H1 (cell line): ENCODE measurements at regions not wholly inside any gene's neighbourhood (a gene's known extent, or its start where the extent isn't known, plus 50 kb on each side); places are given as distances from the start of the nearest gene placed in this dataset.

Experiments
- CTCF ChIA-PET: fragments of 300-600 bp; sonication (Branson Sonifier 250); formaldehyde crosslinking; loops from one replicate; lab custom pipeline; 2021; ENCODE audit not compliant: partially characterized antibody; lab: Charles Lee
- POLR2A ChIA-PET: fragments of 300-600 bp; sonication (Branson Sonifier 250); formaldehyde crosslinking; loops from one replicate; lab custom pipeline; 2021; ENCODE audit warnings: inconsistent platforms; ENCODE audit not compliant: partially characterized antibody; lab: Charles Lee
- DNase-seq, 2 experiments: peaks; one replicate each; pipeline versions ENCODE4 v3.0.0 to v3.0.0-alpha.2; 2010 to 2022; ENCODE audit warnings: low spot score in 2 of 2, low read depth in 1 of 2, mixed read lengths in 1 of 2
- FAIRE-seq: peaks from 2 replicates; lab custom pipeline; 2011; peaks lifted over from hg19 to GRCh38; lab: Jason Lieb, UNC
- H2AFZ ChIP-seq: 2 replicates; pipeline ENCODE4 v1.8.1; 2012; ENCODE audit warnings: low read length, inconsistent platforms
- H2AK5ac ChIP-seq: 2 replicates; pipeline ENCODE4 v1.6.1; 2013; ENCODE audit warnings: low read depth, low read length
- H2BK120ac ChIP-seq: replicated peaks from 2 replicates; pipeline ENCODE3; 2013; ENCODE audit warnings: low read depth, low read length, inconsistent platforms
- H2BK12ac ChIP-seq: 2 replicates; pipeline ENCODE4 v1.6.1; 2013; ENCODE audit warnings: low read depth, low read length
- H2BK15ac ChIP-seq: 2 replicates; pipeline ENCODE4 v1.6.1; 2013; ENCODE audit warnings: low read length
- H2BK20ac ChIP-seq: 2 replicates; pipeline ENCODE4 v1.6.1; 2013; ENCODE audit warnings: low read length
- H2BK5ac ChIP-seq: 2 replicates; pipeline ENCODE4 v1.6.1; 2013; ENCODE audit warnings: low read depth, low read length
- H3K14ac ChIP-seq: 2 replicates; pipeline ENCODE4 v1.6.1; 2013; ENCODE audit warnings: inconsistent platforms; ENCODE audit not compliant: insufficient read length
- H3K18ac ChIP-seq: 2 replicates; pipeline ENCODE4 v1.6.1; 2013; ENCODE audit warnings: low read length; ENCODE audit errors: extremely low read depth
- H3K23ac ChIP-seq: 2 replicates; pipeline ENCODE4 v1.6.1; 2013; ENCODE audit warnings: inconsistent platforms; ENCODE audit not compliant: insufficient read length
- H3K23me2 ChIP-seq: 2 replicates; pipeline ENCODE4 v1.6.1; 2013; ENCODE audit warnings: low read depth, low read length
- H3K27ac ChIP-seq: 2 replicates; pipeline ENCODE4 v1.6.1; 2011; ENCODE audit warnings: low read depth, low read length, inconsistent platforms
- H3K27me3 ChIP-seq, 4 experiments: replicated peaks in 1 of 4; 1 replicate in 1 of 4; 2 replicates in 3 of 4; pipeline versions ENCODE4 v1.6.1 to v1.8.1; 2011 to 2013; ENCODE audit warnings: low read length in 3 of 4, mild to moderate bottlenecking in 3 of 4, inconsistent platforms in 2 of 4, mixed read lengths in 2 of 4, moderate library complexity in 1 of 4; ENCODE audit not compliant: control insufficient read depth in 3 of 4, insufficient read depth in 3 of 4; ENCODE audit errors: extremely low read depth in 1 of 4
- H3K36me3 ChIP-seq, 4 experiments: 2 replicates each; pipeline versions ENCODE4 v1.6.1 to v1.8.1; 2011 to 2013; ENCODE audit warnings: mild to moderate bottlenecking in 4 of 4, low read length in 3 of 4, moderate library complexity in 2 of 4, control low read depth in 1 of 4, inconsistent platforms in 1 of 4; ENCODE audit not compliant: insufficient read depth in 4 of 4, control insufficient read depth in 2 of 4
- H3K4ac ChIP-seq: replicated peaks from 2 replicates; pipeline ENCODE3; 2013; ENCODE audit warnings: low read length, low read depth, mixed read lengths, inconsistent platforms; ENCODE audit not compliant: insufficient read length
- H3K4me1 ChIP-seq, 4 experiments: replicated peaks in 1 of 4; 1 replicate in 1 of 4; 2 replicates in 3 of 4; pipeline versions ENCODE4 v1.6.1 to v1.8.1; 2011 to 2013; ENCODE audit warnings: low read length in 3 of 4, inconsistent platforms in 2 of 4, mixed read lengths in 1 of 4; ENCODE audit not compliant: insufficient read depth in 4 of 4, control insufficient read depth in 3 of 4
- H3K4me2 ChIP-seq, 2 experiments: 2 replicates each; pipeline versions ENCODE4 v1.6.1 to v1.8.1; 2011 to 2013; ENCODE audit warnings: low read depth in 2 of 2, low read length in 2 of 2, control low read depth in 1 of 2, inconsistent platforms in 1 of 2, mild to moderate bottlenecking in 1 of 2; ENCODE audit not compliant: insufficient read depth in 1 of 2
- H3K4me3 ChIP-seq, 4 experiments: fragments of 200-600, 300-600 bp in 1 of 4; sonication (generic), shearing (Covaris generic), sonication (Bioruptor Twin) in 1 of 4; 2 replicates each; pipeline versions ENCODE4 v1.5.1 to v1.8.1; 2011 to 2016; ENCODE audit warnings: low read length in 4 of 4, low read depth in 3 of 4, control low read depth in 2 of 4, inconsistent platforms in 2 of 4, mild to moderate bottlenecking in 2 of 4, mixed read lengths in 1 of 4, moderate library complexity in 1 of 4; ENCODE audit not compliant: insufficient read depth in 2 of 4; ENCODE audit errors: extremely low read depth in 1 of 4
- H3K56ac ChIP-seq: replicated peaks from 2 replicates; pipeline ENCODE3; 2013; ENCODE audit warnings: low read depth, mild to moderate bottlenecking, mixed read lengths, low read length, inconsistent platforms; ENCODE audit not compliant: insufficient read length
- H3K79me1 ChIP-seq: 2 replicates; pipeline ENCODE4 v1.6.1; 2013; ENCODE audit warnings: low read depth, low read length, control low read depth
- H3K79me2 ChIP-seq, 2 experiments: 2 replicates each; pipeline versions ENCODE4 v1.6.1 to v1.8.1; 2012 to 2013; ENCODE audit warnings: low read length in 2 of 2, mild to moderate bottlenecking in 2 of 2, inconsistent platforms in 1 of 2; ENCODE audit not compliant: insufficient read depth in 2 of 2, control insufficient read depth in 1 of 2
- H3K9ac ChIP-seq, 4 experiments: replicated peaks in 1 of 4; 1 replicate in 1 of 4; 2 replicates in 3 of 4; pipeline versions ENCODE4 v1.6.1 to v1.8.1; 2011 to 2013; ENCODE audit warnings: low read depth in 3 of 4, low read length in 3 of 4, control low read depth in 2 of 4, mild to moderate bottlenecking in 2 of 4, moderate library complexity in 2 of 4, inconsistent platforms in 1 of 4; ENCODE audit errors: extremely low read depth in 1 of 4
- H3K9me3 ChIP-seq, 2 experiments: 2 replicates each; pipeline versions ENCODE4 v1.6.1 to v1.8.1; 2012 to 2013; ENCODE audit warnings: mild to moderate bottlenecking in 2 of 2, moderate library complexity in 2 of 2, control low read depth in 1 of 2, inconsistent platforms in 1 of 2, low read depth in 1 of 2, low read length in 1 of 2, mixed read lengths in 1 of 2; ENCODE audit not compliant: insufficient read depth in 2 of 2
- H4K20me1 ChIP-seq, 2 experiments: replicated peaks in 1 of 2; 2 replicates each; pipeline versions ENCODE3 to v1.8.1; 2011 to 2013; ENCODE audit warnings: inconsistent platforms in 2 of 2, low read length in 2 of 2, mild to moderate bottlenecking in 1 of 2; ENCODE audit not compliant: insufficient read depth in 2 of 2, control insufficient read depth in 1 of 2
- H4K5ac ChIP-seq: 2 replicates; pipeline ENCODE4 v1.6.1; 2013; ENCODE audit warnings: low read length, low read depth, mixed read lengths, inconsistent platforms; ENCODE audit not compliant: insufficient read length
- H4K8ac ChIP-seq: 2 replicates; pipeline ENCODE4 v1.8.0; 2013; ENCODE audit warnings: mild to moderate bottlenecking, moderate library complexity, low read length, inconsistent platforms; ENCODE audit not compliant: insufficient read depth; ENCODE audit errors: extremely low read depth
- H4K91ac ChIP-seq: replicated peaks from 2 replicates; pipeline ENCODE3; 2013; ENCODE audit warnings: low read length, mixed read lengths, inconsistent platforms; ENCODE audit not compliant: insufficient read length
- CBX5 ChIP-seq: fragments of 300-800, 300-1000 bp; sonication (generic); IDR thresholded peaks from 2 replicates; pipeline ENCODE4 v1.7.1; 2016; ENCODE audit warnings: antibody characterized with exemption, low read length, low read depth
- HDAC6 ChIP-seq: IDR thresholded peaks from one replicate; pipeline ENCODE4 v1.7.1; 2012; ENCODE audit warnings: low read depth, mild to moderate bottlenecking, inconsistent platforms, low read length, moderate library complexity
- TAF7 ChIP-seq: optimal IDR thresholded peaks from 2 replicates; pipeline ENCODE3; 2011; ENCODE audit warnings: low read depth, mild to moderate bottlenecking, inconsistent platforms, low read length, moderate library complexity, borderline replicate concordance
- WGBS, 2 experiments: shearing (Covaris generic) in 1 of 2; methylation state at CpG; one replicate each; pipeline versions ENCODE4 v1.1.6 to v1.1.7; 2013 to 2015; ENCODE audit warnings: low lambda C conversion rate in 2 of 2, mixed read lengths in 2 of 2, inconsistent platforms in 1 of 2, low coverage in 1 of 2, missing lambda C conversion rate in 1 of 2; ENCODE audit not compliant: insufficient replicate concordance in 2 of 2, insufficient coverage in 1 of 2, insufficient read length in 1 of 2; ENCODE audit errors: extremely low coverage in 1 of 2, missing lambda C conversion rate in 1 of 2; 5-methylcytosine and 5-hydroxymethylcytosine counted together

DNA sequence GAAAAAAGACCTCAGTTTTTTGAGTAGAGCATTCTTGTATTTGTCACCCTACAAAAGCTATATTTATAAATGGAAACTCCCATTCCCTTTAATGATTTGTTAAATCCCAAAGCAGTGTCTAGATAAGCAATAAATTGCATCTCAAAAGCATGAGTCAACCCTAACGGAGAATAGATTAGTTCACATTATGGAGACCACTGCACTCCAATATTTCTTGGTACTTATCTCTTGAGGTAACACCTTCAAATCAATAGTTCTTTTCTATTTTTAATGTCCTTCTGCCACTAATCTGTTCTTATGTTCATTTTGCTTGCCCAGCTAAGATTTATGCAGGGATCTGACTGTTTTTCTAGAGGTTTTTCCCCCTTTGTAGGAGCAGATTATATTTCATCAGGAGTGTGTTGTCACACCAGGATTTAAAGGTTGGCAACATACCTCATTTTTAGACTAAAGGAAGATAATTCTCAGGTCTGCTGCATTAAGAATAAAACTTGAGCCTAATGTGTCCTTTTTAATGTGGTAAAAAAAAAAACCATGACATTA lies 91.4 kb upstream of the ADGRG2 start:
- 86% methylated on average over 1 of the region's 1 CpG; no CpG with 5 or more reads in 1 of the 2 experiments for WGBS, 2 experiments
- TF ChIP-seq TAF7 (no peak), HDAC6 (no peak), CBX5 (no peak)

More for the DNA sequence above, 91.4 kb upstream of the ADGRG2 start:
- Histone ChIP-seq H3K4me2 (no peak overlapping the region), H3K9me3 (no peaks in the 10 kb centered on the region), H3K18ac (no peak overlapping the region), H3K27ac (no peak overlapping the region), H3K4me1 (no peaks in the 10 kb centered on the region), H3K4me3 (no peak overlapping the region), H3K79me2 (no peaks in the 10 kb centered on the region), H2AK5ac (no peak overlapping the region), H3K79me1 (no peaks in the 10 kb centered on the region), H4K91ac (no peak overlapping the region), H2BK20ac (no peak overlapping the region), H3K4ac (no peak overlapping the region), H3K27me3 (no peaks in the 10 kb centered on the region), H2BK5ac (no peak overlapping the region), H2BK15ac (no peak overlapping the region), H3K23ac (no peak overlapping the region), H3K9ac (no peak overlapping the region), H3K23me2 (no peaks in the 10 kb centered on the region), H3K56ac (no peak overlapping the region), H2AFZ (no peak overlapping the region), H4K8ac (no peak overlapping the region), H4K20me1 (no peaks in the 10 kb centered on the region), H2BK12ac (no peak overlapping the region), H3K14ac (no peak overlapping the region), H4K5ac (no peak overlapping the region), H3K36me3 (no peaks in the 10 kb centered on the region), H2BK120ac (no peak overlapping the region)
- DNase-seq (no peak), FAIRE-seq (no peak)
- POLR2A ChIA-PET: no interaction called here
- CTCF ChIA-PET: no interaction called here
